ENCODE measurements at regions not wholly inside any gene's neighbourhood (a gene's known extent, or its start where the extent isn't known, plus 50 kb on each side); places are given as distances from the start of the nearest gene placed in this dataset.
"Not testable (repeated sequence)": the region's sequence is repeated elsewhere in the genome, so short reads cannot be mapped to it uniquely, and the experiment has no call there.

DNA sequence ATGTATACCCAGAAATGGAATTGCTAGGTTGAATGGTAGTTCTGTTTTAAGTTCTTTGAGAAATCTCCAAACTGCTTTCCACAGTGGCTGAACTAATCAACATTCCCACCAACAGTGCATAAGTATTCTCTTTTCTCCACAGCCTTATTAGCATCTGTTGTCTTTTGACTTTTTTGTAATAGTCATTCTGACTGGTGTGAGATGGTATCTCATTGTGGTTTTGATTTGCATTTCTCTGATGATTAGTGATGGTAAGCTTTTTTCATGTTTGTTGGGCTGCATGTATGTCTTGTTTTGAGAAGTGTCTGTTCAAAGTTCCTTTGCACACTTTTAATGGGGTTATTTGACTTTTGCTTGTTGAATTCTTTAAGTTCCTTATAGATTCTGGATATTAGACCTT lies 52.4 kb upstream of the EHHADH start:
- not testable (repeated sequence) for DNase-seq (ENCODE audit: low read depth in 2 of 2)

DNA sequence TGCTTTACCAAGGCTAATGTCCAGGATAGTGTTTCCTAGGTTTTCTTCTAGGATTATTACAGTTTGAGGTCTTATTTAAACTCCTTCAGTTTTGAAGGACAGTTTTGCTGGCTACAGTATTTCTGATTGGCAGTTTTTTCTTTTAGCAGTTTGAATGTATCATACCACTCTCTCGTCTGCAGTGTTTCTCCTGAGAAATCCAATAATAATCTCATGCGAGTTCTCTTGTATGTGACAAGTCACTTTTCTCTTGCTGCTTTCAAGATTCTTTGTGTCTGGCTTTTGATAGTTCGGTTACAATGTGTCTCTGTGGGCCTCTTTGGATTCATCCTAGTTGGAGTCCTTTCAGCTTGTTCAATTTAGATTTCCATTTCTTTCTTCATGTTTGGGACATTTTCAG lies 53.0 kb upstream of the EHHADH start:
- DNase-seq (ENCODE audit: low read depth in 2 of 2) = no peak

DNA sequence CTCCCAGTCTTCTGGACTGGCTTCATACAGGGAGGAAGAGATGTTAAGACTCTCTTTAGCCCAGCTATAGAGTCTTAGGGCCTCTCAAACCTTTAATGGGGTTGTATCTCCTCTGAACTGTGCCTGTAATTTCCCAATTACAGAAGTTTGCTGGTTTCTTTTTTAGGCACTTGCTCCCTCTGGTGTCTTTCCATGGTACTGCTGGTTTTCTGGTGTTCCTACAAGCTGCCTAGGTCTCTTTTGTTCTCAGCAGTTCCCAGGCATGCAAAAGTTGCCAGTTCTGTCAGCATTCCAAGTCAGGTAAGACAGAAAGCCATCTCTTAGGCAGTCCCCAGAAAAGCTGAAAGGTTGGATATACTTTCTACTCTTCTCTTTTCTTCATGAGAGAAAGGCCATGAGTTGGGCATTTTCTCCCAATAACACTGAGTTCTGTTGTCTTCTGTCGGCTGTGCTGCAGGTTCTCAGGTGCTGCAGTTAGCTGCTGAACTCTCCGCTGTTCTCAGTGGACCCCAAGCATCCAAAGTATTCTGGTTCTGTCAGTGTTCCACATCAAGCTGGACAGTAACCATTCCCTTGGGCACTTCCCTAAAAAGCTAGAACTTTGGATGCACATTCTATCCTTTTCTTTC lies 54.4 kb upstream of the EHHADH start:
- peak; percentile 60 to 61 for DNase-seq (ENCODE audit: low read depth in 2 of 2)

DNA sequence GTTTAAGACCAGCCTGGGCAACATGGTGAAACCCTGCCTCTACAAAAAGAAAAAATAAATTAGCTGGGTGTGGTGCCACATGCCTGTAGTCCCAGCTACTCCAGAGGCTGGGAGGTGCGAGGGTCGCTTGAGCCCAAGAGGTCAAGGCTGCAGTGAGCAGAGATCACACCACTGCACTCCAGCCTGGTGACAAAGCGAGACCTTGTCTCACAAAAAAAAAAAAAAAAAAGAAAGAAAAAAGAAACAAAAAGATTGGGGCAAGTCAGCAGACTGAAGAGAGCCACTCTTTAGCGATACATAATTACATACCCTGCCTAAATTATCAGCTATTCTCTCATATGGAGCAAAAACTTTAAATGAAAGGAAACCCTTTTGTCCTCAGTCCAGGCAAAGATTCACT lies 53.6 kb upstream of the MAP3K13 start:
- no peak for DNase-seq (ENCODE audit: low read depth in 2 of 2)

DNA sequence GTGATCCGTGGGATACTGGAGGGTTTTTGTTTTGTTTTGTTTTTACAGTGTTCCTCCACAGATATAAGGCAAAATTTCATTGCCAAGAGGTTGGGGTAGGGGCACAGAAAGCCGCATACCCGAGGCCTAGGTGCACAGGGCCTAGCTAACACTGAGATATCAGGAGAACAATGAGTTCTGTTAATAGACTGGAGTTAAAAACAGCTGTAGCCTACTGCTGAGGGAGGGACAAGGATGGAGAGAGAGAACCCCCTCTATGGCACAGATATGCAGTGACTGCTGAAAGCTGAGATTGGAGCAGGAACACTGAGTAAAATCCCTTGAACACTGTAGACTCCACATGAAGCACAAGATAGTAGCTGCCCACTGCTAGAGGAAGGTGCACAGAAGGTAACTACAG lies 53.1 kb upstream of the MAP3K13 start:
- DNase-seq (ENCODE audit: low read depth in 2 of 2) = no peak

DNA sequence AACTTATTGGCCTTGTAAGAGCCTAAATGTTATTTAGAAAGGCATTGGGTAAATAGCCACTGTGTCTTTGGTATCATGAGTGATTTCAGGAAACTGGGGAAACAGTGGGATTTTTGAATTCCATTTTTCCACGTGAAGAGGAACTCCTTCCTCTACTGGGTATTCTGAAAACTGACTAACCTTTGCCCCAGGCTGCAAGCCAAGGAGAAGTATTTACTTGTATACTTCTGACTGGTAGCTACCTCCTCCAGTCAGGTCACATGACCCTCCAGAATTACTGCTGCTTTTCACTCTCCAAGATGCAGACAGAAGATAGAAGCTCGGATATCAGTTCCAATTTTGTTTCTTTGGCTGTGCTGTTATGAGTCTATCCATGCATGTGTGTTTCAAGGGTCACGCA lies 50.9 kb upstream of the MAP3K13 start:
- DNase-seq (ENCODE audit: low read depth in 2 of 2) = no peak

Data from dermis microvascular lymphatic vessel endothelial cell (primary cell).